ENCODE measurements at regions not wholly inside any gene's neighbourhood (a gene's known extent, or its start where the extent isn't known, plus 50 kb on each side); places are given as distances from the start of the nearest gene placed in this dataset.

- H3K27me3 ChIP-seq (ENCODE audit: insufficient read depth, low read length): no peaks in the 10 kb centered on the region
- H3K27me3 Mint-ChIP-seq (ENCODE audit: low read depth, unreplicated experiment): no peaks in the 10 kb centered on the region
- FAIRE-seq: no peak
These were observed 1386.0 kb upstream of the CELF4 start for GRCh38 chr18:38951633-38952032.

GRCh38 chr18:38948436-38948835 lies 1382.8 kb upstream of the CELF4 start:
- TF ChIP-seq EZH2 (IDR thresholded peaks at IDR 0.05; ENCODE audit: insufficient read depth, low read length) (no peak), CTCF (IDR thresholded peaks at IDR 0.05; ENCODE audit: insufficient read depth, low read depth, low read length) (no peak)
- FAIRE-seq (no peak), DNase-seq (ENCODE audit: low read depth) (no peak)
- H3K36me3 ChIP-seq (ENCODE audit: insufficient read depth, low read length): no peaks in the 10 kb centered on the region
- H3K27ac ChIP-seq (ENCODE audit: low read depth, low read length): no peak overlapping the region
- no peak overlapping the region for H2AFZ ChIP-seq (ENCODE audit: low read depth, low read length)
- Mint-ChIP-seq H3K9me3 (ENCODE audit: unreplicated experiment) (peaks cover 4% of the 10 kb centered on the region), H3K27ac (ENCODE audit: unreplicated experiment) (no peak overlapping the region), H3K36me3 (ENCODE audit: low read depth, unreplicated experiment) (no peaks in the 10 kb centered on the region), H3K4me3 (ENCODE audit: unreplicated experiment) (no peak overlapping the region), H3K4me1 (ENCODE audit: low read depth, unreplicated experiment) (no peaks in the 10 kb centered on the region), H3K27me3 (ENCODE audit: low read depth, unreplicated experiment) (no peaks in the 10 kb centered on the region)
- H3K4me1 ChIP-seq (ENCODE audit: insufficient read depth, low read length): no peaks in the 10 kb centered on the region
- H3K27me3 ChIP-seq (ENCODE audit: insufficient read depth, low read length): no peaks in the 10 kb centered on the region
- H4K20me1 ChIP-seq (ENCODE audit: insufficient read depth, low read length): no peaks in the 10 kb centered on the region
- no peak overlapping the region for H3K9ac ChIP-seq (ENCODE audit: low read length)
- peaks cover under 1% of the 10 kb centered on the region for H3K9me3 ChIP-seq (ENCODE audit: insufficient read depth, low read depth, low read length)
- H3K4me3 ChIP-seq (ENCODE audit: insufficient read depth, low read depth, low read length): no peak overlapping the region
- no peak overlapping the region for H3K4me2 ChIP-seq (ENCODE audit: low read length)
- no peaks in the 10 kb centered on the region for H3K79me2 ChIP-seq (ENCODE audit: insufficient read depth, low read length)

More at GRCh38 chr18:38951633-38952032, 1386.0 kb upstream of the CELF4 start:
- Histone ChIP-seq H3K4me3 (ENCODE audit: insufficient read depth, low read depth, low read length) (no peak overlapping the region), H2AFZ (ENCODE audit: low read depth, low read length) (no peak overlapping the region), H3K27ac (ENCODE audit: low read depth, low read length) (no peak overlapping the region), H3K9ac (ENCODE audit: low read length) (no peak overlapping the region), H3K79me2 (ENCODE audit: insufficient read depth, low read length) (no peaks in the 10 kb centered on the region), H3K4me1 (ENCODE audit: insufficient read depth, low read length) (no peaks in the 10 kb centered on the region), H4K20me1 (ENCODE audit: insufficient read depth, low read length) (no peaks in the 10 kb centered on the region), H3K9me3 (ENCODE audit: insufficient read depth, low read depth, low read length) (no peaks in the 10 kb centered on the region), H3K36me3 (ENCODE audit: insufficient read depth, low read length) (no peaks in the 10 kb centered on the region), H3K4me2 (ENCODE audit: low read length) (no peak overlapping the region)
- Mint-ChIP-seq H3K4me3 (ENCODE audit: unreplicated experiment) (no peak overlapping the region), H3K9me3 (ENCODE audit: unreplicated experiment) (no peaks in the 10 kb centered on the region), H3K4me1 (ENCODE audit: low read depth, unreplicated experiment) (no peaks in the 10 kb centered on the region), H3K36me3 (ENCODE audit: low read depth, unreplicated experiment) (no peaks in the 10 kb centered on the region), H3K27ac (ENCODE audit: unreplicated experiment) (no peak overlapping the region)
- no peak for DNase-seq (ENCODE audit: low read depth)
- TF ChIP-seq CTCF (IDR thresholded peaks at IDR 0.05; ENCODE audit: insufficient read depth, low read depth, low read length) (no peak), EZH2 (IDR thresholded peaks at IDR 0.05; ENCODE audit: insufficient read depth, low read length) (no peak)

GRCh38 chr18:38944446-38945024 lies 1378.9 kb upstream of the CELF4 start:
- Histone ChIP-seq H3K9me3 (ENCODE audit: insufficient read depth, low read depth, low read length) (peaks cover 15% of the 10 kb centered on the region), H3K9ac (ENCODE audit: low read length) (no peak overlapping the region), H3K79me2 (ENCODE audit: insufficient read depth, low read length) (no peaks in the 10 kb centered on the region), H3K4me3 (ENCODE audit: insufficient read depth, low read depth, low read length) (no peak overlapping the region), H3K36me3 (ENCODE audit: insufficient read depth, low read length) (no peaks in the 10 kb centered on the region), H4K20me1 (ENCODE audit: insufficient read depth, low read length) (no peaks in the 10 kb centered on the region), H2AFZ (ENCODE audit: low read depth, low read length) (no peak overlapping the region), H3K4me2 (ENCODE audit: low read length) (no peak overlapping the region), H3K27me3 (ENCODE audit: insufficient read depth, low read length) (no peaks in the 10 kb centered on the region), H3K27ac (ENCODE audit: low read depth, low read length) (no peak overlapping the region), H3K4me1 (ENCODE audit: insufficient read depth, low read length) (no peaks in the 10 kb centered on the region)
- no peak for TF ChIP-seq EZH2 (IDR thresholded peaks at IDR 0.05; ENCODE audit: insufficient read depth, low read length)
- TF ChIP-seq CTCF (IDR thresholded peaks at IDR 0.05; ENCODE audit: insufficient read depth, low read depth, low read length): no peak
- Mint-ChIP-seq H3K36me3 (ENCODE audit: low read depth, unreplicated experiment) (no peaks in the 10 kb centered on the region), H3K27ac (ENCODE audit: unreplicated experiment) (no peak overlapping the region), H3K4me3 (ENCODE audit: unreplicated experiment) (no peak overlapping the region), H3K27me3 (ENCODE audit: low read depth, unreplicated experiment) (no peaks in the 10 kb centered on the region), H3K4me1 (ENCODE audit: low read depth, unreplicated experiment) (no peaks in the 10 kb centered on the region), H3K9me3 (ENCODE audit: unreplicated experiment) (peaks cover 19% of the 10 kb centered on the region)
- DNase-seq (ENCODE audit: low read depth): no peak
- no peak for FAIRE-seq
